B cell (primary cell): ENCODE measurements at regions not wholly inside any gene's neighbourhood (a gene's known extent, or its start where the extent isn't known, plus 50 kb on each side); places are given as distances from the start of the nearest gene placed in this dataset.

Source experiments
- ATAC-seq: fragments of 200-7000 bp; cut with Tn5 transposase; one replicate; pipeline ENCODE4 v1.10.0; 2021; ENCODE audit warnings: low read depth, mild to moderate bottlenecking, moderate number of reproducible peaks, moderate library complexity
- CTCF ChIA-PET: fragments of 350-600 bp; sonication (Branson Sonifier 250); formaldehyde crosslinking; loops from one replicate; lab custom pipeline; 2021; ENCODE audit warnings: antibody characterized with exemption, inconsistent platforms; lab: Charles Lee
- POLR2A ChIA-PET: fragments of 350-600 bp; sonication (Branson Sonifier 250); formaldehyde crosslinking; loops from one replicate; lab custom pipeline; 2021; ENCODE audit warnings: antibody characterized with exemption; lab: Charles Lee
- DNase-seq: peaks from one replicate; pipeline ENCODE4 v3.0.0; 2013
- H2AFZ ChIP-seq: 2 replicates; pipeline ENCODE4 v1.6.1; 2012; ENCODE audit warnings: mild to moderate bottlenecking, low read depth, low read length; ENCODE audit not compliant: insufficient read depth, poor library complexity, severe bottlenecking
- H3K27ac ChIP-seq, 2 donors: 1 replicate in 1 of 2; 2 replicates in 1 of 2; pipeline ENCODE4 v1.5.1; 2012 to 2013; ENCODE audit warnings: low read length in 2 of 2, mild to moderate bottlenecking in 2 of 2, moderate library complexity in 1 of 2
- H3K27me3 ChIP-seq, 4 experiments: fragments of 200-600 bp in 1 of 4; sonication (generic) in 1 of 4; replicated peaks in 1 of 4; 1 replicate in 2 of 4; 2 replicates in 2 of 4; pipeline versions ENCODE4 v1.6.1 to v1.7.0; 2013 to 2016; ENCODE audit warnings: low read length in 3 of 4, mild to moderate bottlenecking in 2 of 4, mixed read lengths in 1 of 4, moderate library complexity in 1 of 4; ENCODE audit not compliant: insufficient read depth in 4 of 4, control insufficient read depth in 3 of 4; ENCODE audit errors: control extremely low read depth in 1 of 4
- H3K36me3 ChIP-seq, 2 experiments: replicated peaks in 1 of 2; 1 replicate in 1 of 2; 2 replicates in 1 of 2; pipeline versions ENCODE4 v1.6.1 to v1.7.1; 2013; ENCODE audit warnings: low read length in 1 of 2; ENCODE audit not compliant: insufficient read depth in 2 of 2, control insufficient read depth in 1 of 2; ENCODE audit errors: control extremely low read depth in 1 of 2, extremely low read depth in 1 of 2
- H3K4me1 ChIP-seq, 2 donors: fragments of 200-600 bp in 1 of 2; sonication (generic) in 1 of 2; 1 replicate in 1 of 2; 2 replicates in 1 of 2; pipeline versions ENCODE4 v1.5.1 to v1.6.1; 2013 to 2017; ENCODE audit warnings: low read length in 2 of 2; ENCODE audit not compliant: control insufficient read depth in 2 of 2, insufficient read depth in 2 of 2
- H3K4me2 ChIP-seq: replicated peaks from 2 replicates; pipeline ENCODE3; 2012; ENCODE audit warnings: mild to moderate bottlenecking, low read depth, low read length; ENCODE audit not compliant: poor library complexity, severe bottlenecking
- H3K4me3 ChIP-seq, 5 experiments: fragments of 200-600 bp in 1 of 5; sonication (generic) in 1 of 5; 1 replicate in 3 of 5; 2 replicates in 2 of 5; pipeline versions ENCODE4 v1.5.1 to v1.7.0; 2011 to 2016; ENCODE audit warnings: low read length in 4 of 5, mild to moderate bottlenecking in 4 of 5, low read depth in 2 of 5, control low read depth in 1 of 5, moderate library complexity in 1 of 5; ENCODE audit not compliant: insufficient read depth in 1 of 5; ENCODE audit errors: control extremely low read depth in 1 of 5, extremely low read depth in 1 of 5
- H3K79me2 ChIP-seq: fragments of 200-600 bp; sonication (generic); one replicate; pipeline ENCODE4 v1.6.0; 2016; ENCODE audit warnings: low read length; ENCODE audit not compliant: control insufficient read depth, insufficient read depth
- H3K9ac ChIP-seq: fragments of 200-600 bp; sonication (generic); 2 replicates; pipeline ENCODE4 v1.6.1; 2017; ENCODE audit warnings: mild to moderate bottlenecking, low read length, moderate library complexity
- H3K9me3 ChIP-seq, 3 donors: one replicate each; pipeline versions ENCODE4 v1.6.1 to v1.7.1; 2013; ENCODE audit warnings: low read length in 2 of 3; ENCODE audit not compliant: control insufficient read depth in 2 of 3, insufficient read depth in 1 of 3; ENCODE audit errors: control extremely low read depth in 1 of 3
- H4K20me1 ChIP-seq: 2 replicates; pipeline ENCODE4 v1.6.0; 2012; ENCODE audit warnings: mild to moderate bottlenecking, low read length; ENCODE audit not compliant: insufficient read depth, control insufficient read depth, poor library complexity, severe bottlenecking
- H3K27ac Mint-ChIP-seq: one replicate; pipeline ENCODE4 v1.8.0; 2021; ENCODE audit warnings: mixed read lengths
- H3K27me3 Mint-ChIP-seq: one replicate; pipeline ENCODE4 v1.8.0; 2021; ENCODE audit warnings: mixed read lengths
- H3K4me1 Mint-ChIP-seq: one replicate; pipeline ENCODE4 v1.8.0; 2021; ENCODE audit warnings: mixed read lengths
- H3K4me3 Mint-ChIP-seq: one replicate; pipeline ENCODE4 v1.8.0; 2021; ENCODE audit warnings: mixed read lengths
- H3K9me3 Mint-ChIP-seq: one replicate; pipeline ENCODE4 v1.8.0; 2022; ENCODE audit warnings: mixed read lengths; ENCODE audit not compliant: insufficient read depth
- EZH2 ChIP-seq: IDR thresholded peaks from 2 replicates; pipeline ENCODE4 v1.6.1; 2012; ENCODE audit warnings: borderline replicate concordance, low read depth, mild to moderate bottlenecking, moderate library complexity, low read length; ENCODE audit not compliant: insufficient read depth, poor library complexity, severe bottlenecking
- WGBS: methylation state at CpG from one replicate; pipeline ENCODE4 v1.1.5; 2013; ENCODE audit warnings: missing lambda C conversion rate; ENCODE audit not compliant: insufficient coverage; 5-methylcytosine and 5-hydroxymethylcytosine counted together
- intact Hi-C: fragments of 100-400 bp; cut with micrococcal nuclease; formaldehyde crosslinking; loops from one replicate; pipeline ENCODE4 v1.10.0; 2022
- TF ChIP-seq, protein P1 (sequence below): fragments of 200-600 bp; IDR thresholded peaks from one replicate; pipeline ENCODE4 v1.8.0; 2022; ENCODE audit warnings: antibody characterized with exemption, mild to moderate bottlenecking

GRCh38 chr6:119566546-119567260 is 217.1 kb upstream of the MAN1A1 start:
- Histone ChIP-seq H4K20me1 (no peaks in the 10 kb centered on the region), H2AFZ (no peak overlapping the region), H3K9ac (no peak overlapping the region), H3K4me1 (no peaks in the 10 kb centered on the region), H3K27me3 (no peaks in the 10 kb centered on the region), H3K4me2 (no peak overlapping the region), H3K36me3 (no peaks in the 10 kb centered on the region), H3K4me3 (no peak overlapping the region), H3K9me3 (peaks cover 0 to 3% (median 0%) of the 10 kb centered on the region in 3 donors), H3K79me2 (no peaks in the 10 kb centered on the region), H3K27ac (no peak overlapping the region)
- CTCF ChIA-PET = no interaction called here
- H3K27me3 Mint-ChIP-seq = peaks cover 3% of the 10 kb centered on the region
- no peak overlapping the region for H3K4me3 Mint-ChIP-seq
- POLR2A ChIA-PET = no interaction called here
- DNase-seq (no peak), ATAC-seq (no peak)
- H3K9me3 Mint-ChIP-seq = no peaks in the 10 kb centered on the region
- 95% methylated on average over 16 of the region's 19 CpGs for WGBS
- TF ChIP-seq, protein P1, sequence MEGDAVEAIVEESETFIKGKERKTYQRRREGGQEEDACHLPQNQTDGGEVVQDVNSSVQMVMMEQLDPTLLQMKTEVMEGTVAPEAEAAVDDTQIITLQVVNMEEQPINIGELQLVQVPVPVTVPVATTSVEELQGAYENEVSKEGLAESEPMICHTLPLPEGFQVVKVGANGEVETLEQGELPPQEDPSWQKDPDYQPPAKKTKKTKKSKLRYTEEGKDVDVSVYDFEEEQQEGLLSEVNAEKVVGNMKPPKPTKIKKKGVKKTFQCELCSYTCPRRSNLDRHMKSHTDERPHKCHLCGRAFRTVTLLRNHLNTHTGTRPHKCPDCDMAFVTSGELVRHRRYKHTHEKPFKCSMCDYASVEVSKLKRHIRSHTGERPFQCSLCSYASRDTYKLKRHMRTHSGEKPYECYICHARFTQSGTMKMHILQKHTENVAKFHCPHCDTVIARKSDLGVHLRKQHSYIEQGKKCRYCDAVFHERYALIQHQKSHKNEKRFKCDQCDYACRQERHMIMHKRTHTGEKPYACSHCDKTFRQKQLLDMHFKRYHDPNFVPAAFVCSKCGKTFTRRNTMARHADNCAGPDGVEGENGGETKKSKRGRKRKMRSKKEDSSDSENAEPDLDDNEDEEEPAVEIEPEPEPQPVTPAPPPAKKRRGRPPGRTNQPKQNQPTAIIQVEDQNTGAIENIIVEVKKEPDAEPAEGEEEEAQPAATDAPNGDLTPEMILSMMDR = no peak
- TF ChIP-seq EZH2 = no peak
- H3K4me1 Mint-ChIP-seq = no peaks in the 10 kb centered on the region
- no peak overlapping the region for H3K27ac Mint-ChIP-seq
- intact Hi-C loops = no loop called here

DNA sequence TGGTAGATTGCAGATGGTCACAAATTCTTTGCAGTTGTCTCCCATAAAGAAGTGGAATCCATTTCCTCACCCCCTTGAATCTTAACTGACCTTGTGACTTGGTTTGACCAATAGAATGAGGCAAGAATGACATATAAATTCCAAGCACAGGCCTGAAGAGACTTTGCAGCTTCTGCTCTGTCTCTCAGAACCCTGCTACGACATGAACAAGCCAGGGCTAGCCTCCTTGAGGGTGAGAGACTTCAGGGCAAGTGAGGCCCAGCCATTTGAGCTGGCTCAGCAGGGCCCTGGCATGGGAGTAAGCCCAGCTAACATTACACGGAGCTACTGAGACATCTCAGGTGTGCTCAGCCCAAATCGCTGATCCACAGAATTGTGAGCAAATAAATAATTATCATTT is 216.3 kb upstream of the MAN1A1 start:
- no peak for ATAC-seq
- Histone ChIP-seq H3K4me2 (no peak overlapping the region), H3K27me3 (no peaks in the 10 kb centered on the region), H3K4me1 (no peaks in the 10 kb centered on the region), H3K9ac (no peak overlapping the region), H3K79me2 (no peaks in the 10 kb centered on the region), H3K9me3 (peaks cover 0 to 3% (median 0%) of the 10 kb centered on the region in 3 donors), H2AFZ (no peak overlapping the region), H3K27ac (no peak overlapping the region), H3K36me3 (no peaks in the 10 kb centered on the region), H3K4me3 (no peak overlapping the region), H4K20me1 (no peaks in the 10 kb centered on the region)
- ChIA-PET POLR2A (no interaction called here), CTCF (no interaction called here)
- Mint-ChIP-seq H3K27ac (no peak overlapping the region), H3K27me3 (peaks cover 3% of the 10 kb centered on the region), H3K4me3 (no peak overlapping the region), H3K4me1 (no peaks in the 10 kb centered on the region), H3K9me3 (no peaks in the 10 kb centered on the region)
- intact Hi-C loops = no loop called here
- TF ChIP-seq EZH2 = no peak
- TF ChIP-seq, protein P1 = no peak
- DNase-seq = no peak
- 82% methylated on average over 1 of the region's 3 CpGs for WGBS
